Stimulated activated CD4-positive, alpha-beta T cell treated with anti-CD3 and anti-CD28 coated beads, Interleukin-1b, Interleukin-23, amount 100 ng/mL, for 4 hours (primary cell): ENCODE measurements at regions not wholly inside any gene's neighbourhood (a gene's known extent, or its start where the extent isn't known, plus 50 kb on each side); places are given as distances from the start of the nearest gene placed in this dataset.

Source experiments
- DNase-seq, 2 donors: peaks; one replicate each; pipeline ENCODE4 v3.0.0-alpha.2; 2020; ENCODE audit warnings: low read depth in 2 of 2

DNA sequence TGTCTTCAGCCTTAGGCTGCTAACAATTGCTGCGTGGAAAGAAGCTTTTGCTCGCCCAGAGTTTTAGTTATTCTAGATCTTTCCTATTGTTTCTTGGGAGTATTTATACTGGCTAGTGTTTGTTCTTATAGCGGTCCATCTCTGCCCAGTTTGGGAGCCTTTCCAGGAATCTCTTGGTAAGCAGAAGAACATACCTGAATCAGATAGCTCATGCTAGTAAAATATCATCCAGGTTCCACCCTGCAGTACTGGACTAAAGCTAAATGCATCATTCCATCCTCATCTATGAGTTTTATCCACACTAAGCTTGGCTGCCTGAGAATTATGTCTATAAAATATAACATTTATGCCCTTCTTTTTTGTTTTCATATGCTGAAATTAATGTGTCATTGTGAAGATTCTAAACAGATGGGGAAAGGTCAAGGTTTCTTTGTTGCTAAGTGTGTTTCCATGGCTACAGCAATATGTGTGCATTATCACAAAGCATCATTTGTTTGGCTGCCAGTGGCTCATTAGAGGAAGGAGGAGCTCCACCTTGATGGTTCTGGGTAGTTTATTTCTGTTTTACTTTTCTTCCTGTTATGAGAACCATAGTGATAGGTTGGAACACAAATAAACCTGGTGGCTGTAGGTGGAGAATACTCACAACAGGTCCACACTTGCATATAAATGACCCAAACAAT lies 182.8 kb downstream of the PIK3C3 start:
- DNase-seq: no peak

DNA sequence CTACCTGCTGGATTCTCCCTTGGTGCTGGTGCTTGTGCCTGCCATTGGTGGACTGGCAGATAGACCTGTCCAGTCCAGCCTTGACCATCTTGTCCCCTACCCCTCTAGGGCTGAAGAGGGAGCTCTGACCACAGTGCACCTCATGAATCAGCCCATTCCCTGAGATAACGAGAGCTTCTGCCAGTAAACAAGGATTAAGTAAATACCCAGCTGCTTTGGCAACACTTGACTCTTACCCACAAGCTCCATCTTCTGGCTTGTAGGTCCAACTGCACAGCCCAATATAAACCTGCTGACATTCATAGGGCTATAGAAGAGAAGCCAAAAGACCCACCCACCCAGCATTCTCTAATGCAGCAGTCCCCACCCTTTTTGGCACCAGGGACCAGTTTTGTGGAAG lies 186.4 kb downstream of the PIK3C3 start:
- DNase-seq: no peak

DNA sequence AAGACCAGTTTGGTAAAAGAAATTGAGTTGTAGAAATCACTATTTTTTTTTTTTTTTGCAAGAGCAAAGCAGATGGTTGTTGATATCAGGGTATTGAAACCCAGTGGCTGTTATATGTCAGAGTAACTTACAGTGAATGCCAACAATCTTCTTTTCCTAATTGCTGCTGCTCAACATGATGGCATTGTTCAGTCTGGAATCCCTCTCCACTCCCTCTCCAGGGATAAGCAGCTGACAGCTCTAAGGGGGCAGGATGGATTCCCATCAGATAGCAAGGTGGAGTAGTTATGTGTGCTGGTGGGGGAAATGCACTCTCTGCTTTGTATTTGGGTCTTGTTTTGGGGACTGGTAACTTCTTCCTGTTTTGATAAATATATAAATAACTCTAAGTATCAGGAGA lies 200.0 kb downstream of the PIK3C3 start:
- no peak for DNase-seq

DNA sequence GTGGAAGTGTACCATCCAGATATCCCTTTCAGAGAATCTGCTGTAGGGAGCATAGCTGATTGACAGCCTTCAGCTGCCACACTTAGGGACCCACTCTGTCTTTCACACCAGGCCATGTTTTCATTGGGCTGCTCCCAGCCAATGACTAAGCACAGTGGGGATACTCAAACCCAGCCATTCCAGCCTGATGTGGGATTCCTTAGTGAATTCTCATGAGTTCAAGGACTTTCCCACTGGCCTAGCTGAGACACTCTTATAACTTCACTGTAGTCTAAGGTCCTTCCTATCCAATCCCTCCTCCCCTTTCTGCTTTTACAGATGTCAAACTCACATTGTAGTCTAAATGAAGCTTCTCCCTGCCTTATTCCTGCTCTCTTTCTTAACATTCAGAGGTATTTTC lies 201.2 kb downstream of the PIK3C3 start:
- DNase-seq: no peak

DNA sequence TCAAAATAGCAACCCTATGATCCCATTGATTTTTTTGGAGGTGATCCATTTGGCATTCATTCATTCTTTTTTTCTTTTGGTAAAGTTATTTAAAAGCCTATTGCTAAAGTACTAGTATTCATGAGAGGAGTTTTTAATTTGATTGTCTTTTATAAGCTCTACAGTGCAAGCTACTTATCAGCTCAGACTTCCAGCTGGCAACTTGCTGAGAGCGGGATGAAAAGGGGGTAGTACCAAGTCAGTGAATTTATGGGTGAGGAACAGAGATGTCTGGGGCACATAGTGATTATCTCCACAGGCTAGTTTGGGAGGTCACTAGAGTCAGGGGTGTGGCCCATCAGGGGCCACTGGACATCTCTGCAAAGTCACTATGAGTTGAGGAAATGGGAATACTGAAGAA lies 202.4 kb downstream of the PIK3C3 start:
- DNase-seq: no peak

DNA sequence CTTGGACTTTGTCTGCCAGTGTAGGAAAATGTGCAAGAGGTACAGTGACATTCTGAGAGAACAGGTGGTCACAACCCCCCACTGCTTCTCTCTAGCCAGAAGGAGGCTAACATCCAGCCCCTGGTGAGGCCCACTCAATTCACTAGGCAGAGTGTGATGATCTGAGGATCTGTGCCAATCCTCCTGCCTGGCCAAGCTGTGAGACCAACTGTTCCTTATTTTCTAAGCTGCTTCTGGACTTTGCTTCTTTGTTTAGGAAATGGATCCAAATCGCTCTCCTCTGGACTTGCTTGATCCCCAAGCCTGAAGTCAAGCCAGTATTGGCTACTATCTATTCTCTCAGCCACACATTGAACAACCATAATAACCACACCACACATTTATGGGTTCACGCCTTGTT lies 202.8 kb downstream of the PIK3C3 start:
- no peak for DNase-seq

DNA sequence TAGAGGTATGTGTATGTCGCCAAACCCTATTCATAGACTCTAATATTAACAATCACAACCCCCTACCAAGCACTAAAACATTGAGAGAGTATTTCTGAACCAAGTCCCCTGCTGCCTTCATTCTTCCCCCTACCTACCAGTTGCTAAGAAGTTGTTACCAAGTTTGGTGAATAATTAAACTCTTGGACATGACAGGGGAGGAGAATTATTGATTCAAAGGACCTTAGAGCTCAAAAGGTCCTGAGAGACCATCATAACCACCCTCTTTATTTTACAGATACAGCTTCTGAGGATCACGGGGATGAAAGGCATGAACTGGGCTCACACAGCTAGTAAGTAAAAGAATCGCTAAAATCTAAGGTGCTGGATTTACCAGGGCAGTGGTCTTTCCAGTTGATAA lies 204.1 kb downstream of the PIK3C3 start:
- no peak for DNase-seq

DNA sequence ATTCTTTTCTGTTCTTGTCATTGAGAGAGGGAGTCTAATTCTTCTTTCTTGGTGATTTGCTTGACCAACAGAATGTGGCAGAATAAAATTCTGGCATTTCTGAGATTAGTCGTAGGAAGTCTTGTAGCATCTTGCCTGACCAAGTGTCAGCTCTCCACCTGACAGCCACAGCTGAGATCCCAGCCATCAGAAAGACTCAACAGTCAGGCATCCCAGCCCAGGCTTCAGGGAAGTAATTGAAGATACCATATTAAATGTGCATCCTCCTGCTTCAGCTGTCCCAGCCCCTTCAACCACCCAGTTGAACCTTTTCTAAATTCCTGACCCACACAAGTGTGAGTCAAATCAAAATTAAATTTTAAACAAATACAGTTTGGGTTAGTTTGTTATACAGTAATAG lies 208.3 kb downstream of the PIK3C3 start:
- DNase-seq: no peak

DNA sequence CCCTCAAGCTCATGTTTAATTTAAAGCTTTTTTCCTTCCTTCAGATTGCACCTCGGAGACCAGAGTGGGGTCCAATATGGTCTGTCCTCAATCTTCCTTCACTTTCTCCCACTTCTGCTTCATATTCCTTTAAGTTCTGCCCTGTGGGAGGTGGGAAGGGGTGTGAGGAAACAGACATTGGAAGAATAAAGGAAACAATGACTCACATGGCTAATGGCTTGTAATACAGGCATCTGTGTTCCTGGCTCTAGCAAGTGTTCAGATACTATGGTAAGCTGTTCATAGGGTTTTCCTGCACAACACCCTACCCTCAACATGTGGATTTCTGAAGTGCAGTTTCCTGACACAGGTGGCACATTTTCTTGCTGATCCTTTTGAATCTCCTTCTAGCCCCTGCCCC lies 209.5 kb downstream of the PIK3C3 start:
- DNase-seq: no peak

DNA sequence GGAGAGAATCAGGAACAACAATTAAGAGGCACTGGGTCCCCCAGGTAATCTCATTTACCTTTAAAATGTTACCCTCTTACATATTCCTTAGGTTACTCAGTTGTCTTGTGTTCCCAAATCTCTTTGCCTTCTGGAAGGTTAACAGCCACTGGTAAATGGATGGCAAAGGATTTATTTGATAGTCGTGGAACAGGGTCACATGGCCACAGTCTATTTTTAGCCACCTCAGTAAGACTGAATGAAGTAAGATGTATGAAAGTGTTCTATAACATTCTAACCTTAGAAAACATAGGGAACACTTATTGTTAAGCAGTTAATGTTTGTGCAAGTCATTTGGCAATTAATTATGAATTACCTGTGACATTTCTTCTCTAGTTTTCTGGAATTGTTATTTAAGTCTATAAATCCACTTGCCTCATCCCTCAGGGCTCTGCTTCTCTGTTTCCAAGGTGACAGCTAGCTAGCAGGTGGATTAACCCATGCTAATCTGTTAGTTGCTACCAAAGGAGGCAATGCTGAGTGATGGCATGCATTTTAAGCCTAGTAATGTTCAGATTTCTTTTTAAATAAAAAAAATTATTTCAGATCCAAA lies 211.0 kb downstream of the PIK3C3 start:
- DNase-seq: no peak

DNA sequence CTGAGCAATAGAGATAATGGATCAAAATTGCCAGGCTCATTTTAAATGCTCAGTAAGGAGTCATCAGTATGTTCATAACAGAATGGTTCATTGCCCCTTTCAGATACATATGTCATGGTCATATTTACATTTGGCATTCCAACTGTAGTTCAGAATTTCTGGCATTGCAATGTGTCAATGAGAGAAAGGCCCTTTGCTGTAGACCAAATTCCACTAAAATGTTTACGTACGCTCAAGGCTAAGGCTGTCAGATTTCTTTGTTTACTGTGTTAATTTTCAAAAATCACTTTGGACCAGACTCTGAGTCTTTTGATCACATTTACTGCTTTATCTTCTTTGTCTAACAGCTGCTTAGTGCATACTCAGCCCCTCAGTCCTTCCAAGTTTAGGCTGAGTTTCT lies 213.5 kb downstream of the PIK3C3 start:
- DNase-seq: no peak

DNA sequence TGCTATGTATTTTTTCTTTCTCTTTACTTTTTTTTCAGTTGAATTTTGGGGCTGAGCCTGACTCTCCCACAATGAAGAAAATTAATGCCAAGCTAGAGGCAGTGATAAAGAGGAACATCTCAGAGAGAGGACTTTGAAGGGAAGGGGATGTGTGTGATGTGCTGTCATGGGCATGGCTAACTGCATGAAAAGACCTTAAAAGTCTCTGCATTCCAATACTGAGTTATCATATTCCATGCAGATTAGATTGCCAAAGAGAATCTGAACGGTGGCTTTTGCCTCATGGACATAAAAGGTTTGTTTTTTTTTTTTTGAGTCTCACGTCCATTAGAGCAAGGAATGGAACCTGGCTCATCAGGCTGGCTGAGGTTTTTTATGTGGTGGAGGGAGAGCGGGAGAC lies 213.9 kb downstream of the PIK3C3 start:
- no peak for DNase-seq

DNA sequence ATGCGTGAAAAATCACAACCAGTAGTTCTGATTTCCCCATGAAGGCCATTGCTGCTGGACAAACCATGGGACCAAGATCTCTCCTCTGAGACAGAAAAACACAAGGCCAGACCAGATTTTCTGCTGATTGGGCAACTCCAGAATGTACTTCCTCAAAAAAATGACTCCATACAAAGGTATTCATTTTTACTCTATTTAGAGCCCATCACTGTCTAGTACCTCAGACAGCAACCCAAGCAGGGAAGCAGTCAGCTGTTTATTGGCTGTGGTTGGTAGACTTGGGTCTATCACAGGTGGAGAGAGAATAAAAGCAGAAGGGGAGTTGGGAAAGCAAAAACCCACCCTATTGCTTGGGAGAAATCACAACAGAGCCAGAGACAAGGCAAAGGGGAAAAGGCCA lies 219.9 kb downstream of the PIK3C3 start:
- DNase-seq: no peak

DNA sequence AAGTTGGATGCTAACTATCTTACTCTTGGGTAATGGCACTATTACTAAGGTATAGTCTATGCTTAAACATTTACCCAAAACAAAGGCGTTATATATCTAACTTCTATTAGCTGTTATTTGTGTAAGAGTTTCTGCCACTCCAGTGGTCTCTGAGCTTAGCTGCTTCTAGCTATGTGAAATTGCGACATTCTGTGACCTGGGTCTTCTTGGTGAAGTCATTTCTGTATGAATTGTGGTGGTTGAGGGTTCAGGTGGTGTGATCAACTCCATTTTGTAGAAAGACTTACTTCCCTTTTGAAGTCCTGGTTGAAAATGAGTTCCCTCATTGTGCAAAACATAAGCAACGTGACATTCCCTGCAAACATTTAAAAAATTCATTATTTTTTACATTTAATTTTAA lies 221.6 kb downstream of the PIK3C3 start:
- DNase-seq: no peak

DNA sequence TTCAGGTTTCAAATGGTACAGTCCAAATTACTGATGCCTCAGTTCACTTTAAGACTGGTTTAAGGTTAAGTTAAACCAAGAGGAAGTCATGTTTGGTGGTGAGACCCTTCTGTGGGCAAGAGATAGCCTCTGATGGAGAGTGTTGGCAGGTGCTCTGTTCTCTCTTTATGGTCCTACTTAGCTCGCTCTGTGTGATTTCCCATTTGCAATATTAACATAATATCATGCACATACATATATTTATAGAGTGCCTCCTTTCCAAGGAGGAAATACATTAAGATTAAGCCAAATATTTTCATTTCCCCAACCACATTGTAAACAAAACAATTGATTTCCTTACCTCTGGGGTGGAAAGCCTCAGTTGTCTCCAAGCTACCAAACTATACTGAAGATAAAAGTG lies 222.4 kb downstream of the PIK3C3 start:
- no peak for DNase-seq

DNA sequence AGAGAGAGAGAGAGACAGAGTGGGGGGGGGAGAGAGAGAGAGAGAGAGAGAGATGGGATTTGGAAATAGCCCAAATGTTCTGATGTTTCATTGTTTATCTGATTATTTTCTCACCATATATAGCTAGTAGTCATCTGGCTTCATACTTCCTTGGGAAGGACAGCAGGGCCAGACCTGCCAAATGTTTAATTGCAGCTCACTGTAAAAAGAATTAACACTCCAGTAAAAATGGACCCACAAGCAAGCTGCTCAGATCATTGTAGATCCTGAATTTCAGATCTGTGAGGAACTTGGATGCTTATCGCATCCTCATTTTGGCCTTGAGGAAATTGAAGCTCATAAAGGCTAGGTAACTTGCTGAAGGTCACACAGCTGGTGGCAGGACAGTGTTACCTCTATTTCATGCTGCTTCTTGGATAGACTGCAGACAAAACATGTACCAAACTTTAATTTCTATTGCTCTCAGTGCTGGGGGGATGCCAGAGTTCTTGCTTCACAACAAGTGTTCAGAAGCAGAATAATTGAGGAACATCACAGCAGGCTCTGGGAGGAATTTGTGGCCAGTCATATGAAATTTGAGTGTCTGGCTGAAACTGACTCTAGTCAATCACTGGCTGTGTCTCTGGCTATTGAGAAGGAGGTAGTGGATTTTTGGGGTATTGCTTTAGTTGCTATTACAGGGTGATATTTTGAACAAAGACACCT lies 223.5 kb downstream of the PIK3C3 start:
- no peak for DNase-seq

DNA sequence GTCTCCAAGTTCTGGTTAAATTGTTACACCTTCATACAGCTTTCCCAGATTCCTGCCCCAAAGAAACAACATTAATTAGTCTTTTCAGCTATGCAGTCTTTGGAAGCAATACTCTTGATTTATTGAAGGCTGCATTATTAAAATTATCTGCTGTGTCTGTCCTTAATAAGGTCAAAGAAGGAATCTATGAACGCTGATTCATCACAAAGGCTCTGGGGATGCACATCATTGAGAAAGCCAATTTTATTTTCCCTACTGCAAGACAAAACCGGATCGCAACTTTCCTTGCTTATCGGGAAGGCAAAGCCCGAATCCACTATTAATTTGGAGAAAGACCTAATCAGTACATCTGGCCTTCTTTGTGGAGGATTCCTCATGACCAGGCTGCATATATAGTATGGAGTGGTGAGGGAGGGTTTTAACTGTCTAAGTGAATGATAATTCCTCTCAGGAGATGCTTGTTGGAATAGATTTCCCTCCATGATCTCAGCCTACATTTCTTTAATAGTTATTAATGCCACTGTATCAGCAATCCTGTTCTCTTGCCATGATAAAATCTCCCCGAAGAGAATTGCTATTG lies 224.6 kb downstream of the PIK3C3 start:
- no peak for DNase-seq

DNA sequence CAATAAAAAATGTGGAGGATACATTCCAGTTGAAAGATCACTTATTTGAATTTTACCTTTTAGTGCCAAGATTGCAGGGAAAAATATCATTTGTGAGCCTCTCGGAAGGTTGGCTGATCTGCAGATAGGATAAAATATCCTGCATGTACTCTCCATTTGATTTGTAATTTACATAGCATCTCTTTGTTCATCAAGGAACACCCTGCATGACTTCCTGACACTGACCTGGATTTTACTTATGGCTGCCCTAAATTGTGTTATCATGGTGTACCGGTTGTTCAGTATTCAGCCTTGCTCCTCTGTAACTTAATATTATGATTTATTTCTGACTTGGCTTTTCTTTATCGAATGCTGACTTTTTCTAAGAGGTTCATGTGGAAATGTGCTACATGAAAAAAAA lies 226.4 kb downstream of the PIK3C3 start:
- no peak for DNase-seq

DNA sequence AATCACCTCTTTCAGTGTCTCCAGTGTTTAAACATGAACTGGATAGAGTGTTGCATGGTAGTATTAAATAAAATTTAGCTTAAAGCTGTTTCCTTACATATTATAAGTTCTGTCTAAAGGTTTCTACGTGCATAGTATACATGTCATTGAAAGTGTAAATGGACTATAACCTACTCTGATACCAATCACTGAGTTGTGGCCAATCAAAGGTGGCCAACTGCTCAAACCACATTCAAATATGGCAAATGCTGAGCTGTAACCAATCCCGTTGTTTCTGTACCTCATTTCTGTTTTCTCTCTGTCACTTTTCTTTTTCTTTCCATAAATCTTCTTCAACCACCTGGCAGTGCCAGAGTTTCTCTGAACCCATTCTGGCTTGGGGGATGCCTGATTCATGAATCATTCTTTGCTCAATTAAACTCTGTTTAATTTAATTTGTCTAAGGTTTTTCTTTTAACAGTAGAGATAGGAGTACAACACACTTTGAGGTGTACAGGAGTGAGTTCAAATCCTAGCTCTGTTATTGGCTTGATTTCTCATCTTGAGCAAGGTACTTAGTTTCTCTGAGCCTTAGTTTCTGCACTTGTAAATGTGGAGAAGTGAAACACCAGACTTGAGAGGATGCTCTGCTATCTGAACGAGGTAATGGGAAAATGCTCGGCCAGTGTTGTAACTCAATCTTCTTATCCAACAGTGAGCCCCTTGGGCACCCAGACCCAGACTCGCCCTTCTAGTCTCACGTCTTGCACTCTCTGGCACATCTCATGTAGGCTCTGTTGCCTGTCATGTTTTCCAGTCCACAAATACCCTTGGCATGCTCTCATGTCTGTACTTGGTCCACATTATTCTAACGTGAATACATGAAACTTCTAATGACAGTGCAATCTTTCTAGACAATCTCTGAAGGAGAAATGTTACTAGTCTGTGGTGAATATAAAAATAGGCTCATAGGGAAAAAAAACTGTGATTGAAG lies 228.0 kb downstream of the PIK3C3 start:
- no peak for DNase-seq

DNA sequence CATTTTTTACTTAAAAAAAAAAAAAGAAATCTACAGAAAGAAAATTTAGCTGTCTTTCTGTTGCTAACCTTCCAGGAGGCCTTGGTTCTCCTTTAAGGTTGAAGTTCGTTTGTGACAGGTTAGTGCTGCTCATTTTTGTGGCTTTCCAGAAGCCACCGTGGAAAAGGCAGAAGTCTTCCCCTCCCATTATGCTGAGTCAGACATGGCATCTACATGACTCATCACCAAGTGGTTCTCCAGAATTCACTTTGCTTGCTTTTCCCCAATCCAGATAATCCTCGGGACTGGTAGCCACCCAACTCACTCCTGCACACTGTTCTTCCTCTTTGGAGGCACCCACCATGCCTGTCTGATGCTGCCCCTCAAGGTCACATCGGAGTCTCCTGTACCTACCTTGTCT lies 228.7 kb downstream of the PIK3C3 start:
- DNase-seq: no peak

DNA sequence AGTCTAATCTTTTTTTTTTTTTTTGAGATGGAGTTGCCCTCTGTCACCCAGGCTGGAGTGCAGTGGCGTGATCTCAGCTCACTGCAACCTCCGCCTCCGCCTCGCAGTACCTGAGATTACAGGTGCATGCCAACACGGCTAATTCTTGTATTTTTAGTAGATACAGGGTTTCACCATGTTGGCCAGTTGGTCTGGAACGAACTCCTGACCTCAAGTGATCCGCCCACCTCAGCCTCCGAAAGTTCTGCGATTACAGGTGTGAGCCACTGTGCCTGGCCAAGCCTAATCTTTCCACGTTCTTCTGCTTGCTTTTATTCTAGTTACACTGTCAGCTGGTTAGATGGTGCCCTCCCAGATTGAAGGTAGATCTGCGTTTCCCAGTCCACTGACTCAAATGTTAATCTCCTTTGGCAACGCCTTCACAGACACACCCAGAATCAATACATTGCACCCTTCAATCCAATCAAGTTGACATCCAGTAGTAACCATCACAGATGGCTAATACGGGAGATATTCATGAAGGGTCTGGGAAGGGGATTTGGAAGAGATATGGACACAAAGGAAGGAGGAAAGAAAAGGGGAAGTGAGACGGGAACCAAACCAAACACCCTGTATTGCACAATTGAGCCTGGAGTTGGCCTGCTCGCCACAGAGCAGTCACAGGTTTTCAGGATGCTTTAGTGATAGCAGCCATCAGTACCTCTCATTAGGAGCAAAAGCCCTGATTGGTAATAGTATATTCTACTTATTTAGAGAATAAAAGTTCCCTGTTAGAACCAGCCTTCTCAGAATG lies 229.8 kb downstream of the PIK3C3 start:
- no peak for DNase-seq
